Esophagus mucosa (tissue), 1 donor: ENCODE measurements at regions not wholly inside any gene's neighbourhood (a gene's known extent, or its start where the extent isn't known, plus 50 kb on each side); places are given as distances from the start of the nearest gene placed in this dataset.
A peak's percentile ranks its signal among the peaks of the same experiment; 100 is the strongest.
"Not testable (repeated sequence)": the region's sequence is repeated elsewhere in the genome, so short reads cannot be mapped to it uniquely, and the experiment has no call there.

Experiments
- ATAC-seq: fragments of 200-7000 bp; cut with Tn5 transposase; one replicate; pipeline ENCODE4 v1.9.1; 2020
- donor health status: DM: yes; HTN: yes; CAD: no.

- no peak for ATAC-seq
Measured at GRCh38 chr5:89534331-89534730, 651.3 kb upstream of the MEF2C start.

- no peak for ATAC-seq
Measured at GRCh38 chr5:89524785-89525184, 641.8 kb upstream of the MEF2C start.

DNA sequence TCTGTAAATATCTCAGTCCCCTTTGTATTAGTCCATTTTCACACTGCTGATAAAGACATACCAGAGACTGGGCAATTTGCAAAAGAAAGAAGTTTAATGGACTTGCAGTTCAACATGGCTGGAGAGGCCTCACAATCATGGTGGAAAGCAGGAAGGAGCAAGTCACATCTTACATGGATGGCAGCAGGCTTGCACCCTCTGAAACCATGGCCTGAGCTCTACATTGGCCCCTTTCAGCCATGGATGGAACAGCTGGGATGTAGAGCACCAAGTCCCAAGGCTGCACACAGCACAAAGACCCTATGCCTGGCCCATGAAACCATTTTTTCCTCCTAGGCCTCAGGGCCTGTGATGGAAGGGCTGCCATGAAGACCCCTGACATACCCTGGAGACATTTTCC is 640.9 kb upstream of the MEF2C start:
- ATAC-seq = not testable (repeated sequence)

DNA sequence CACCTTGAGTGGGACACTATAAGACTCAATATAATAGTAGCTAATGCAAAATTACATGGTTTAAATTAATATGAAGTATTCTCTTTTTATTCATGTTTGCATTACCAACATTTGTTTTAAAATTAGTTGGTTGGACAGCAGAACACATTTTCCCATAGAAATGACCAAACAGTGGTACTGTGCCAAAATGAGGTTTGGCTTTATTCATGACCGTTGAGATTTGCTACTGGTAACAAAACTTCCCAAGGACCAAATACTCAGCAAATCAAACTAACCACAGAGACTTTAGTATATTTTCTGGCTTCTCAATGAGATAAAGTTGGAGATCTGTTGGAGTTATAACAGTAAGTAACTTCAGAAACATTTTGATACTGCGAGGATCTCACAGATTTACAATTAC is 637.8 kb upstream of the MEF2C start:
- ATAC-seq = no peak

DNA sequence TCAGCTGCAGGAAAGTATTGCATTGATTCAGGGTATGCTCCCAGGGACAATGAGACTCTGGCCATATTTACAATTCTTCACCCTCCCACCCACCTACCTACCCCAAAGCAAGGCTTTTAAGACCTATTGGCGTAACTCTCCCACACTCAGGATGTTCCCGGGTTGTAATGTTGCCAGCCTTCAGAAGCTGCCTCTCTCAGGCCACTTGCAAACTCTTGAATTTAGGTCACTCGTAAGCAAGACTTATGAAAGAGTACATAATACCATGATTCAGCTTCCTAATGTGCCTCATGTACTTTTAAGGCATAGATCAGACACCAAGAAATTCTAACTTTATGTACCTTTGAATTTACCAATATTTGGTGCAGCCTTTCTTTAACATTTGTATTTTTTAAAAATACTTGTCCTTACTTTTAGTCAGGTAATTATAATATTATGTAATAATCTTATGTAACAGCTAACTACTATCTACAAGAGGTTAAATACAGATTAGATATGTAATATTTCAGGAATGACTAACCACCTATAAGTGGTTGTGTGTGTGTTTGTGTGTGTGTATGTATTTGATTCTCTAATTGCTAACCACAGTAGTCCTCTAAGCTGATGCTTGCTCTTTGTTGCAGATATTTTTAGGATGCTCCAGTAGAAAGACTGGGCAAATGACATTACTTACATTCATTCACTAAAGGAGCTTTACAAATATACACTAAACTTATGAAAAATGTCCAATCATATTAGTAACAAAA is 630.5 kb upstream of the MEF2C start:
- ATAC-seq = no peak

DNA sequence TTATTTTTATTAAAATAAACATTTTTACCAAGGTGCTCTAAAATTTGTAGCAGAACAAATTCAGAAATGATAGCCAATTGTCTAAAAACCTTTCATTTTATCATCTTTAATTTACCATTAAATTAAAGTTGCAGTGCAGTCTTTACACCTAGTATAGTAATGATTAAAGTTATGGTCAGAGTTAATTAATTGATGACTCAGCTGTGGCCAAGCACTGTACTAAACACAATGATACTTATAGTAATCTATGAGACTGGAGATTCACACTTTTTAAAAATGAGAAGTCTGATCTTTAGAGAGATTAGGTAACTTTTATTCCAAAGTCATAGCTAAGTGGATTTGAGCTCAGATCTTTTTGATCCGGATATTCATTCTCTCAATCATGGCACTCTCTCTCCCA is 621.1 kb upstream of the MEF2C start:
- no peak for ATAC-seq

GRCh38 chr5:89499787-89500186 is 616.8 kb upstream of the MEF2C start:
- no peak for ATAC-seq

GRCh38 chr5:89498699-89499098 is 615.7 kb upstream of the MEF2C start:
- no peak for ATAC-seq

DNA sequence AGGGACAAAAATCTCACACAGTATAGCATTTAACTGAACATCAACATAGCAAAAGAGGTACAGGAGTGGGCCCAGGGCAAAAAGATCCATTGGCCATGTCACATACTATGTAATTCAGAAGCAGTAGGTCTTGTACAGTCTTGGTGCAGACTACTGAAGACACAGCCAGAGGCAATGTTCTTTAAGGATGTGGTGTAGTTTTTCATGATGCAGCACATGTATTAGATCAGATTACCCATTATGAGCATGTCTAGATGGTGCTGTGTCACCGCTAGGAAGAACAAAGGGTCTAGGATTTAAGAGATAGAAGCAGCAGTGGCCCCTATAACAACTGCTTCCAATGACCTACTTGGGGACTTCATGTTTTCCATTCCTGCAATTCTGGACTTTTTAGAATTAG is 610.4 kb upstream of the MEF2C start:
- ATAC-seq = no peak

DNA sequence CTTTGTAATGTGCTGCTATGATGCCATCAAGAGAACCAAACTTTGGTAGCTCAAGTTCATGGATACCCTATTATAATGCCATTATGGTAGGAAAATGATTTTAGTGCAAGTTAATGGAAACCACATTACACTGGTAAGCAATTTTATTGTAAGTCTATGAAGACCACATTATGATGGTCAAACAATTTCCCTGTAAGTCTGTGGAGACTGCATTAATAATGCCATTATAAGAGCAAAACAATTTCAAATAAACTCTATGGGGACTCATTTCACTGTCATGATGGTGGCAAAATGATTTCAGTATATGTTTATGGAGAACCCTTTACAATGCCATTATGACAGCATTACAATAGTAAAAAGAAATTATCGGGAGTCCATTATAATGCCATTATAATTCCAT is 602.0 kb upstream of the MEF2C start:
- no peak for ATAC-seq

GRCh38 chr5:89480406-89481007 is 597.5 kb upstream of the MEF2C start:
- ATAC-seq = no peak

DNA sequence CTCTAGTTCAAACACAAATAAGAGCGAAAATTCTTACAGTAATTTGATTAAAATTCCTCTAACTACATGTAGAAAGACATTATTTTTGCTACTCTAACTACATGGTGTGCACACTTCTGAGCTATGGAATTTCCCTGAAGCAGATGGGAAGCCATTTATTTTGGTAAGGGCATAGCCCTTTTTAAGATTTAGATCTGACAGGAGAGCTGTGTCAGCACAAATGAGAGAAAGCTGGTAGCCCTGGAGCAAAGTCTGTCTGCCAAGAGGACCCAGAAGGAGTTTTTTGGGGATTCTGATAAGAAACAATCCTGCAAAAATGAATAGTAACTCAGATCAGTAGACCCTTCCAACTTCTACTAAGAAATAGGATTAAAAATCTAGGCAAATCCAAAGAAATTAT is 595.9 kb upstream of the MEF2C start:
- no peak for ATAC-seq

GRCh38 chr5:89473196-89473595 is 590.2 kb upstream of the MEF2C start:
- no peak for ATAC-seq

DNA sequence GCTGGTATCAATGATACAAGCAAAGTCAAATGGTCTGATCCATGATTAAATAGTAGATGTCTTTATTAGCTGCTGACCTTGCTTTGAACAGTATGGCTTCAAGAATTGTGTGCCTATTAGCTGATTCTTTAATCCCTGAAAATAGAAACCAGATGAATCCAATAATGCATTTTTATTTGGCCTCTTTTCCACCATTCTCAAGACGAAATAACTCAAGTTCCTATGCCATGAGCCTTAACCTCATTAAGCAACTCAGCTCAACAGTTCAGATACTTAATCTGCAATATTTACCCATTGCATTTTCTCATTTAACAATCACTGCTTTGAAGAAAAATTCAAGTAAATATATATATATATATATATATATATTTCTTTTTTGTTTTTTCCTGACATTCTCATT is 588.6 kb upstream of the MEF2C start:
- ATAC-seq = no peak

- ATAC-seq = no peak
Measured at GRCh38 chr5:89471115-89471514, 588.1 kb upstream of the MEF2C start.

GRCh38 chr5:89470658-89471057 is 587.7 kb upstream of the MEF2C start:
- ATAC-seq = no peak

GRCh38 chr5:89458332-89458656 is 575.3 kb upstream of the MEF2C start:
- ATAC-seq = no peak

GRCh38 chr5:89457411-89458331 is 574.7 kb upstream of the MEF2C start:
- ATAC-seq = peak; percentile 85

DNA sequence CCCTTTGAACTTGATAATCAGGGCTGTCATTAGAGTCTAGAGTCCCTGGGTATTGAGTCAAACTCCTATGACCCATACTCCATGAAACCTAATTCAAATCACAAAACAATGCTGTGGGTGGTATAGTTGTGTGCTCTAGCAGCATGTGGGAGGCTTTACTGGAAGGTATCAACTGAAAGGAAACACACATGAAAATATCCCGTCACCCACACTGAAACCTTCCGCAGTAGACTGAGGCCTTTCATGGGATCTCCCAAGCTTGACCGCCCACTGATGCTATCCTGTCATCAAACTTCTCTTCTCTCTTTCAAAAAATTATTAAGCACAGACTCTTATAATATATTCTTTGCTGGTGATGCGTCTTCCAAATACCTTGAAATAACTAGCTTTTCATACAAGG is 569.1 kb upstream of the MEF2C start:
- ATAC-seq = no peak

GRCh38 chr5:89451263-89451662 is 568.3 kb upstream of the MEF2C start:
- ATAC-seq = no peak

DNA sequence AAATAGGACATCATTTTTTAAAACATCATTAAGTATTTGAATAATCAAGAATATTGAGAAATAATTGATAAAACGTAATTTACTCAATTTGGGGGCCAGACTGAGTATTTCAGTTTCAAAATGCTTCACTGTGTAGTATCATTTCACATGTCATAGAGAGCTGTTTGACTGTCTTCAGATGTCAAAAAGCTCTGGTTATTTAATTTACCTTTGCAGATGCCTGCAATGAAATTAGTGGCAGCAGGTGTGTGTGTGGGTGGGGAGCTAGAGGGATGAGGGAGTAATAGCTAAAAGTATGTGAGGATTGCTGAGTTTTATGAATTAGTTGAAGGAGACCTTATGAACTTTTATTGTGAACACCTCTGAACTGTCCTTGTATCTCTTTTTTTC is 567.2 kb upstream of the MEF2C start:
- no peak for ATAC-seq

GRCh38 chr5:89449392-89450148 is 566.6 kb upstream of the MEF2C start:
- no peak for ATAC-seq

DNA sequence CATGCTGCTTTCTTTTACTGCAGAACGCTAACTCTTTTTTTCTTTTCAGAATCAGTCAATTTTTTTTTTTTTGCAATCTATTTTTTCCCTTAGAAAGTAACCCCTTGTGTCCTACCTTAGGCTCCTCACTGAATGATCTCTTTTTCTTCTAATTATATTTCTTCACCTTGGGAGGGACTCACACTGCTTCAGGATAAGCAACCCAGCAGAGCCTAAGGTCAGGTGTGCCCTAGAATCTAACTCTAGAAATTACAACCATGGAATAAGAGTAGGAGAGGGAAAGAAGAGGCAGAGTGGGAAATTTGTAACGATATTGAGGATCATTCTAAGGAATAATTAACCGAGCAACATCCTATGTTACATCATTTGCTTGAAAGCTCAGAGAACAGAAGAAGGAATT is 564.0 kb upstream of the MEF2C start:
- ATAC-seq = no peak
